HG03159 (cell line): ENCODE measurements at regions not wholly inside any gene's neighbourhood (a gene's known extent, or its start where the extent isn't known, plus 50 kb on each side); places are given as distances from the start of the nearest gene placed in this dataset.

Experiments
- ATAC-seq: cut with Tn5 transposase; IDR thresholded peaks from one replicate; pipeline ENCODE4 v1.9.1; 2021; ENCODE audit warnings: mild to moderate bottlenecking, moderate library complexity; ENCODE audit not compliant: unreplicated experiment

DNA sequence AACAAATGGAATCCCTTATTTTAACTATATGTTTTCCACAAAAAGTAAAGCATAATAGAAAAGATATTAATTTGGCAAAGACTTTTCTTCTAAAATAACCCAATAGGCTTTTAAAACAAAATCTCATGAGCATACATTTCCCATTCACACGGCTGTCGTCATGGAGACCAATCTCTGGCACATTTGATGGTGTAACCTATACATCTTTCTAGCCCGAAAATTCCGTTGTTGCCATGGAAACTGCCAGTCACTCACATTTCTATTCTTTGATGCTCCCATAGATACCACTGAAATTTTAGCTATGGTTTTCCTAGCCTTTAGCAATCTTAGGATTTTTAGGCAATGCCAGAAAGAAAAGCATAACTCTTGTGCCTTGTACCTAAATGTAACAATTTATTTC, 262.9 kb upstream of the TRPM3 start:
- no peak for ATAC-seq

DNA sequence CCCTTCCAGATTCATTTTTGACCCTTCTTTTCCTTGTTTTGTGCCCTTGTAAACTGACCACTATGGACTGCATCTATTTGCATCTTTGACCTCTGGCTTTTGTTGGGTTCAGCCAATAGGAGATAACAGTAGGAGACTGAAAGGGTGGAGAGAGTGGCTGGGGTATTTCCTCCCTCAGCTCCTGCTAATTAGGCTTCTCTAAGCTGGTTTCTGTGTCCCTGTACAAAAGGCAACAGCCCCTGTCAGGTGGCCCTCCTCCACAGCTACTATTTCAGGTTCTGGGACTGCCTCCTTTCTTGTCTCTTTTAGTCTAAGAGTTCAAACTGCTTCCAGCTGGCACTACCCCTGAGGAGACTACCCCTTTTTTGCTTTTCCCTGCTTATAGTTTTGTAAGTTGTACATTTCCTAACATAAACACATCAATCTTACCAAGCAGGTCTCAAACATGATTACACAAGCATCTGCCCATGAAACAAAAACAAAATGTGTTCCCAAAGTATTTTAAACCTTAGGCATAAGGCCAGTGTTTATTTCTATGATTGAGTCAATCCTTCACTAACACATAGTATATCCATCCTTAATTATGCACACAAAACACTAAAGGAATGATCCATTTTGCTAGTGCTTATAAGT, 262.0 kb upstream of the TRPM3 start:
- ATAC-seq: no peak

DNA sequence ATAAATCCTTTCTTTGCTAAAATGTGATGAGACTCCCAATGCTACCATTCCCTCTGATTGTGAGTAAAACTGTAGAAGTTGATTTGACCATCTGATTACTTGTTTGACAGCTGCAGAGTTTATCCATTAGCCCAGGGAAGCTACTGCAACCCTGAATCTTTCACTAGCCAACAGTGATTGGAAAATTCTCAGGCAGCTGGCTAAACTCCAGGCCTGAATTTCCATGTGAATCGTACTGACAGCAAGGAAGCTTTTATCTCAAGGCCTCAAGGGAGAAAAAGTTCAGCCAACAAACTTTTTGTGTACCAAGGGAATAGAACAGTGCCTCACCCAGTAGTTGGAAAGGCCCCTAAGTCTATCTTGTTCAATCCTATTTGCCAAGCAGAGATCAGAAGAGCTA, 246.7 kb upstream of the TRPM3 start:
- ATAC-seq: no peak

DNA sequence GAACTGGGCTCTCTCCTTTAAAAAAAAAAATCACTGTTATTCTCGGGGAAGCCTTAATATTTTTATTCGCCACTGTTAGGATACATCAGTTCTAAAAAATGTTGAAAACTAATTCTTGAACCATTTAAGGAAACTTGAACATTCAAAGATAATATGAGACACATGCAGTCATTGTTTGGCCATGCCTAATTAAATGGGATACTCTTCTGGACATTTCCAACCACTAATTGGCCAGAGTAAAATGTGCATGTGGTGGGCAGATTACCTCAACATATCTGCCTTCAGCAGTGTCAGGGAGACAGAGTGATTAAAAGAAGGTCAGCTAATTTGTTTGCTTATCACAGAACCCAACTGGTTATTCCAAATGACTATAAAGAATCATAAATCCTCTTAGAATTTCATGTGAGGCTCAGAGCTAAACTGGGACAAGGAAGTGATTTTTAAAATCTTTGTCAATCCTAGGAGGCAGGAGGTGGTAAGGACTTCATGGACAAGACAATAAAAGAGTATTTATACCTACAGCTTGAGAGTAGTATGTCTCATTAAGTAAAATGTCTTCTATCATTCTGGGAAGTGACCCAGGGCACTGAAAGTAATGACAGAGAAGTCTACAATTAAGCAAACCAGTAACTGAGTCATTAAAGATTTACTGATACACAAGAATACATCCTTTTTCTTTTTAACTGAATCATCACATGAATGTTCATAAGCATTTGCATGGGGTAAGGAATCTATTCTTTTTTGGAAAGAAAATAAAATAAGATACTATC, 242.9 kb upstream of the TRPM3 start:
- no peak for ATAC-seq

DNA sequence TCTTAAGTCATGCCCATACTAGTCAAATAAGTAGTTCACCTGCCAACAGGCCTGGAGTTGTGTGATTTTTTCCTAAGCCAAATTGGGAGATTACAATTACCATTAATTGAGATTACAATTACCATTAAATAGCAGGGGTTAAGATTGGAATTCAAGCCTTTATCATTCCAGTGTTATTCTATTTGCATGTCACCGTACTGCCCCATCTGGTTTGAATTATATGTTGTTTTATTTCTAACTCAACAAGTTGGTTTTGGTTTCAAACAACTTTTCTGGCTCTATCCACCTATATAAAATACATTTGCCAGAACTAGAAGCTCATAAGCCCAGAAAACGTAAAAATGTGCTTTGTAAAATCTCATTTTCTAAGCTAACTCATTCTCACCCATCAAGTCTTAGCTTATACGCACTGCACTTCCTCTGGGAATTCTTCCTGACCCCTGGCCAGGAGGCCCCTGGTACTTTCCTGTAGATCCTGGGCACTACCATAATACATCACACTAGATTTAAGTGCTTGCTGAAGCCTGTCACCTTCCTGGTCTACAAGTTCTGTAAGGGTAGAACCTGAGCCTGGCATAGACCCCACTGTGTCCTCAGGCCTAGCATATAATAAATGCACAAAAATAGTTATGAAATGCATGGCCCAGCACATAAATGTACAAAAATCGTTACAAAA, 242.0 kb upstream of the TRPM3 start:
- no peak for ATAC-seq

DNA sequence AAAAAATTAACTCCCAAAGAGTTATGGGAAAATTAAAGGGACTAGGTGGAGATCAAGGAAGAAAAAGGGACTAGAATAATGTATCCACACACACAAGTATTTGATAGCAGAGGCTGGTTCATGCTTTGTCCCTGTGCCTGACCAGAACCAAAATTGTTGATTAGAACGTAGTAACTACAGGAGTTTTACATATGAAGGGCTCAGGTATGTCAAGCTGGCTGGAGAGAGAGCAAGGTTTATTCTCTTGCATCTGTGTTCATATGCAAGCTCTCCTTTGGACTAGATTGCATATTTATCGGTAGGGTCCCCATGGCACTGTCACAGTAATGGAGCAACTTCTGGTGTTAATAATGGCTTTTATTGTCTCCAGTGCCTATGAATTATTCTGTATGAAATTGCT, 239.9 kb upstream of the TRPM3 start:
- ATAC-seq: no peak

DNA sequence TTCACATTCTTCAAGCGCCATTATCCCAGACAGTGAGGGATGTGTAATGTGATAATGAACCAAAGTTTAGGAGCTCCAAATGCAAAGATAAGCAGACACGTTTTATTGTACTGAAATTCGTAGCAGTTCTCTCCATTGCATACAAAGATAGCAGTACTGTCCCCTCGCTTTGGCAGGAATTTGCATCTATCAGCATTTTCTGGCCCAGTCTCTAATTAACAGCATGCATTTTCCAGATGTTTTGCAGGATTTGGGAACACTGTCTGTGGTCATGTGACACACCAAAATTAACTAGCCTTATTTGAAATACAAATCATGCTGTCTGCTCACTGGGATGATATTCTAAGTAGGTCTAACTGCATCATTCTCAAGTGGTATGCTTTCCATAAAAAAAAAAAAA, 235.9 kb upstream of the TRPM3 start:
- no peak for ATAC-seq

DNA sequence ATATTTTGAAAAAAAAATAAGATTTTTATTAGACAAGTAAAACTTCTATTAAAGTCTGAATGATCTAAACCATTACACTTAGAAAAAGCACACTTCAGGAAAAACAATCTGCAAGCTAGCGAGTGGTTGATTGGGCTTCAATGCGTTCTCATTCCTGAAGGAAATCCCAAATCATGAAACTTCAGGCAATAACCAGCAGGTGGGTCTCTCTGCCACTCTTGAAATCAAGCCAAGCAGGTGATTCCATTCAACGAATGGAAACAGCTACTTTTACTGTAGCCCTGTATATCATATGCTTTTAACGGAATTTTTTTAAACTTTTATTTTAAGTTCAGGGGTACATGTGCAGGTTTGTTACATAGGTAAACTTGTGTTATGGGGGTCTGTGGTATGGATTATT, 234.5 kb upstream of the TRPM3 start:
- no peak for ATAC-seq

DNA sequence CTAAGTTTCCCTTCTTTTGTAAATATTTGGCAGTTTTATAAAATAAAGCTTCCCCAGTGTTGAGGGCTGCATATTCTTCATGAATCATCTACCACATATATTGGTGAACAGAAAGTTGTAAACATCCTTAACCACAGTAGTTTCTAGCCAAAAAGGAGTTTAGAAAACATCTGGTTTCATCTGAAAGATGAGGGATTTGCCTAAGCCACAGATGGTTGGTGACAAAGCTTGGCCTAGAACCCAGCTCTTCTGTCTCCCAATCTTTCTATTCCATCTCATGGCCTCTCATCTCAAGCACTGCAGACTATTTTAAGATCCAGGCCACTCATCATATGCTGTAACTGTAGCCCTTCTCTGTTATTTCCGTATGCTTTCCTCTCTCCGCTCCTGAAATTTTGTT, 232.3 kb upstream of the TRPM3 start:
- no peak for ATAC-seq

DNA sequence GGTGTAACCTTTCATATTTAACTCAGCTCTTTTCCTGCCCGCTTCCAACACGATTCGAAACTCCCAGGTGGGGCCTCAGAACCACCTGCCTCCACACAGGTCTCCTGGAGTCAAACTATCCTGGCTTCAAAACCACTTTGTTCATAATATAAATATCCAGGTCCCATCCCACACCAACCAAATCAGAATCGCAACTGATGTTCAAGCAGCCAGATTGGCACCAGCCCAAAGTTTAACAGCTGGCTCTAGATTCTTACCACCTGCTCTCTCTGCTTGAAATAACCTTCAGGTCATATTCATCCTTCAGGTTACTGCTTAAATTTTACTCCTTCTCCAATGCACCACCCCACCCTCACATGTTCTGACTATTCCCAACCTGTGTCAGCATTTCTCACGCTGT, 231.4 kb upstream of the TRPM3 start:
- ATAC-seq: no peak

DNA sequence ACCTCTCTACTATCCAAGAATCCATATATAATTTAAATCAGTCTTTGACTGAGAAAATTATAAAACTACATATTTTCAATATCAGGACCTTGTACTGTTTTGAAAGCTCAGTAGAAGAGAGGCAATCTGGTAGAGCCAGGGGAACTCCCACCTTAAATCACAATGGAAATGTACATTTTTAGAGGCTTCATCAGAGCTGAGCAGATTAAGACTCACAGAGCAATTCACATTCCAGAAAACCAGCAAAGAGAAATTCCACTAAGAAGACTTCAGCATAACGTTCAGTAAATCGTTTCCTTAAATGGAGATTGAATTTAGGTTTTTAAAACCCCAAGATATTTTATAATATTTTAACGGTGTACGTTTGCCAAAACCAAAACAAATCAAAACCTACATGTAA, 227.8 kb upstream of the TRPM3 start:
- ATAC-seq: no peak

DNA sequence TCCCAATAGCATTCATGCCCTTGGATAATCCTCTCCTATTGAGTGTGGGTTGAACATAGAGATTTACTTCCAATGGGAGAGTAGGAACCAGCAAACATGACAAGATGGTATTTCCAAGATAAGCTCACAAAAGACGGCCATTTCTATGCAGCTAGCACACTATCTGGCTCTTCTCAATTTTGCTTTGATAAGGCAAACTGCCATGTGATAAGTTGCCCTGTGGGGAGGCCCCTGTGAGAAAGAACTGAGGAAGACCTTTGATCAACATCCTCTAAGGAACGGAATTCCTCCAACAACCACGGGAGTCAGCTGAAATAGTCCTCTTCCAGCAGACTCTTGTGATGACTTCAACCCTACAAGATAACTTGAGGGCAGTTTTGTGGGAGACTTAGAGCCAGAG, 211.9 kb upstream of the TRPM3 start:
- no peak for ATAC-seq

DNA sequence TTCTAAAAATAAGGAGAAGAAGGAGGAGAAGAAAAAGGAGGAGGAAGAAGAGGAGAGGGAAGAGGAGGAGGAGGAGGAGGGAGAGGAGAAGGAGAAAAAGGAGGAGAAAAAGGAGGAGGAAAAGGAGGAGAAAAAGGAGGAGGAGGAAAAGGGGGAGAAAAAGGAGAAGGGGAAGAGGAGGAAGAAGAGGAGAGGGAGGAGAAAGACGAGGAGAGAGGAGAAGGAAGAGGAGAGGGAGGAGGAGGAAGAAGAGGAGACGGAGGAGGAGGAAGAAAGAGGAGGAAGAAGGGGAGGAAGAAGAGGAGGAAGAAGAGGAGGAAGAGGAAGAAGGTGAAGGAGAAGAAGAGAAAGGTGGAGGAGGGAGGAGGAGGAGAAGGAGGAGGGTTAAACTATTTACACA, 210.2 kb upstream of the TRPM3 start:
- no peak for ATAC-seq

DNA sequence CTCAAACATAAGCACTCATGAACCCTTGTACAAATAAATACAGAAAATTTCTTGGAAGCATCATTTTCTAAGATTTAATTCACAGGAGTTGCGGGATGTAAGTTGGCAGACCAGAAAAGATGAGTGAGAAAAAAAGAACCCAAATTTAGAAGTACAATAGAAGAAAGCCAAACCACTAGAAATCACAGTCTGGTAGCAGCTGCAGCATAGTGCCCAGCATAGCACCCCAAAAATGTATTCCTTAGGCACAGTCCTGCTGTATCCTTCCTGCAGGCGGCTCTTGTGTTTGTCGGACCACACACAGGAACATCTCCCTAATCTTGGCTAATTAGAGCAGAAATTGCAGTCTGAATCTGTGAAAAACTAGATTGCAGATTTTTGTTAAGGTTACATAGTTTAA, 208.5 kb upstream of the TRPM3 start:
- ATAC-seq: no peak

DNA sequence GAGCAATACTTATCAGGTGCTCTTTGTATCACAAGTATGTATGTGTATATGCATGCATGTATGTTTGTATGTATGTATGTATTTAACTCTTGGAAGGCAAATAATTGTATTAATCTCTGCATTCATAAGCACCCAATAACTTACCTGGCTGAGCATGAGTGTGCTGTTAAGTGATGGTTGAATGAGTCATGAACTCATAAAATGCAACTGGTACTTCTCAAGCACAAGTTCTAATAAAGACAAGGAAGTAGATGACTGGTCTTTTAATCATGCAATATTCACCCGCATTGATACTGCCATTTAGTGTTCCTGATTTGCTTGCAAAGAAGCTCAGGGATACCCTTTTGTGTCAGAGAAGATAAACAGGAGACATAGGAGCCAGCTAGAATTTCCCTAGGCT, 204.9 kb upstream of the TRPM3 start:
- no peak for ATAC-seq

DNA sequence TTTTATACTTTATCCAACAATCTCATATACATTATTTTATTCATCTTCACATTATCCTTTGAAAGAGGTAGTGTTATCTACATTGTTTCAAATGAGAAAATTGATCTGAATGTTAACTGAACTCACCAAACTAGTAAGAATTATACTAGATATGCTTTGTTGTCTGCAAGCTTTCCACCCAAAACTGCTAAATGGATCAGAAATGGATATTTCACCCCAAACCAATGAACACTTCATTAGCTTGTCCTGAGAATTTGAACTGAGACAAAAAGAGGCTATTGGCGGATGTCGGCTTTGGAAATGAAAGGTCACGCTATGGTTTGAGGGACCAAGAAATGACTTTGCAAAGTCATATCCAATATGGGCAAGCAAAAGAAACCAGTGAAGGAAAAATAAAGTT, 201.9 kb upstream of the TRPM3 start:
- no peak for ATAC-seq

DNA sequence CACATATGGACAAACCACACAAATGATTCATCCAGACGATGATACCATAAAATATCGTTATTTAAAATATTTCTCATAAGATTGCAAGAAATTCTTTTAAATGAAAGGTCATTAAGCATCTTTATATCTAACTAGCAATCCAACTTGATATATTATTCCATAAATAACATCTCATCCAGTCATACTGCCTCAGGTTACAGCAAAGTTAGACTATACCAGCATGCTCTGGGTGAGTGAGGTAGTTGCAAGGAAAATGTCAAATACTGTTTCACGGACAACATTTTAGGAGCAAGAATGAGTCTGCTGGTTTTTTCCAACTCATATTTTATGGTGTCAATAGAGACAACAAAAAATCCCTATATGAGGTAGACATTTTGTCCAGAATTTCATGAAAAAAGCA, 200.9 kb upstream of the TRPM3 start:
- no peak for ATAC-seq

DNA sequence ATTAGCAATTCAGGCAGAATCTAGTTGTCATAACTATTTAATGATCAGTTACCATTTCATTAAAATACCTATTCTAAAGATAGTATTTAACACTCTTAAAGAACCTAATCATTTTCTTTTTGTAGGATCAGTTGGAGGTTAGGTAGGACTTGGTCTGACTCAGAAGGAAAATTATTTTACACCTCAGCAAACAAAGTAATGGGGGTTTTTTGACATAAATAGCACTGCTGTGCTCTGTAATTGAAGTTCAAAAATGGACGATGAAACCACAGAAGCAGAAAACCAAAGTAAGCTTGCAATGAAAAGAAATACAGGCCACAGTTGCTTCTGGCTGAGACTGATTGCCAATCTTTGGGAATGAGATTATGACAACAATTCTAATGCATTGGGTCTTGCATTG, 187.0 kb upstream of the TRPM3 start:
- ATAC-seq: no peak

DNA sequence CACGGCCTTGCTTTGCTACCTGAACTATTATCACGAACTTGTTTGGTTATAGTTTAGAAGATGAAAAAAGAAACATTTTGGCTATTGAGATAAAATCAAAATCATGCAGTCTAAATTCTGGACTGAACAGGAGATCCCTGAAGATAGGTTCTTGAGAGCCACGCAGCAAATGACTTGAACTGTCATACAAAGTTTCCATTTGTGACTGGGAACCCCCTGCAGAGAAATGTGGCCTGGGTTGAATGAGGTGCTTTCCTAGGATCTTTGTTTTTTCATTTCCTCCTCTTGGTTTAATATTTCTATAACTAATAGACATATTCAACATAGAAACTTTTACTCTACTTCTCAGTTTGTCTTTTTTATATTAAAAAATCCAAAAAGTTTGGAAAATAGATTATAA, 184.7 kb upstream of the TRPM3 start:
- ATAC-seq: peak; percentile 78

DNA sequence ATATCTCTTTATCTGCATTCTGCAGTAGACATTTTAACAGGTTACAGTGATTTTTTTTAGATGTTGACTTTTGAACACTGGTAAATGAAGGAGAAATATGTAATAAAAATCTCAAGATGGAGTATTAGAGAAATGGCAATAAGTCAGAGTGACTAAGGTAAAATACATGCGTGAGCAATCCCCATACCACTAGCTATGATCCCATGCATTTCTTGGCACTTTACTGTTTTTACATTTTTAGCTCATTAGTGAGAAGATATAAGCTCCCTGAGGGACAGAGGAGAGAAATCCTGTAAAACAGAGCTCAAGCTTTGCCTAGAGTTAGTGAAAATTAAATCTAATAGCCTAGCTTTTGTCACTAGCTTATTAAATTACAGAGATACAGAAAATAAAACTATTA, 181.9 kb upstream of the TRPM3 start:
- ATAC-seq: no peak

DNA sequence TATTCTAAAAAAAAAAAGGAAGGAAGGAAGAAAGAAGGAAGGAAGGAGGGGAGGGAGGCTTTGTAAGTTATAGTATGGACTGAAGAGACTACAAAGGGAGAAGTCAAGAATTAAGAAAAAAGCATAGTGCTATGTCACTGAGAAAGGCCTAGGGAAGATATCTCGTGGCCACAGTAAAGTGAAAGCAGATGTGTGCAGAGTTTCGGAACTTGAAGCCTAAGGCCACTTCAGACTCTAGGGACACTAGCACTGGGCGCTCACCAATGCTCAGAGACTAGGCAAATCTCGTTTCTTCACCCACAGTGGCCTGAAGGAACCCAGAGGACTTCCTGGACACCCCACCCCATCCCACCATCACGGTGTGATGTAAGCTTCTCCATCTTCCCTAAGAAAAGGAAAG, 181.4 kb upstream of the TRPM3 start:
- no peak for ATAC-seq

DNA sequence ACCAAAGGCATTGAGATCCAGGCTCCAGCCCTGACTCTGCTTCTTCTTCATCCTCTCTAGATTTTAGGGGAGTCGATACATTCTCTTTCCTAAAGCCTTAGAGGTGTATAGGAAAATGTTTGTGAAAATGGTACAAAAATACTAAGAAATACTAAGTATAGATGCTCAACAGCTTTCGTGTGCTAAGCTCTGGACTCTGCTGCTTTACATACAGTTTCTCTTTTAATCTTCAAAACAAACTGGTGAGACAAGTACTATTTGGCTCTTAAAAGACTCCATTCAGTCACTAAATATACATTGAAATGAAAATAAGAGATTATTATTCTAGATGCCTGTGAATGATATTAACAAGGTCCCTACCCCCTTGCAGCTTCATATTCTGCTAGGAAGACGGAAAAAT, 174.5 kb upstream of the TRPM3 start:
- no peak for ATAC-seq
